ENCODE measurements at regions not wholly inside any gene's neighbourhood (a gene's known extent, or its start where the extent isn't known, plus 50 kb on each side); places are given as distances from the start of the nearest gene placed in this dataset.

DNA sequence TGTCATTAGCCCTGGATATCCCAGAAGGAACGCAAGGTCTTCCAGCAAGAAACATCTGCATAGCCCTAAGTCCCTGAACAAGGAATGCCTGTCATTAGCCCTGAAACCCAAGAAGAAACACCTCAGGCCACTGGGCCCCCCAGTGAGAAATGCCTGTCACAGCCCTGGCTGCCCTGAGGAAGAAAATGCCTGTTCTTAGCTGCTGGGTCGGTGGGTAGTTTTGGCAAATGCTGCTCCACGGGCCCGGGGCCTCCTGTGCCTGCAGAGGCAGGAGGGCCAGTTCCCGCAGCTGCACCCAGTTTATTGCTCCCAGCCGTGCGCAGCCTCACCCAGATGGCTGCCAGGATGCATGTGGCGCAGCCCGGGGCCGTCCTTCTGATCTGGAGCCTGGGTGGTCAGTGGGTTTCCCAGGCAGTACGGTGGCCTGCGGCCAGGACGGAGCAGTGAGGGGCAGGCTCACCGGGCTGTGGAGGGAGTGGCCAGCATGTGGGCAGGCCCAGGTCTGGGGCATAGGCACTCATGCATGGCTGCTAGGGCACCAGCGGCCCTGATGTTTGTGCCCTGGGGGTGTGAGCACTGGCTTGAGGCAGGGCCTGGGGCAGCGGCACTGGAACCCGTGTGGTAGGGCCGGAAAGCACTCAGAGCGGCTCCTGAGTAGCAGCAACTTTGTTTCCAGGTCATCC is 219.0 kb downstream of the ERMARD start:
- TF ChIP-seq, protein P1, sequence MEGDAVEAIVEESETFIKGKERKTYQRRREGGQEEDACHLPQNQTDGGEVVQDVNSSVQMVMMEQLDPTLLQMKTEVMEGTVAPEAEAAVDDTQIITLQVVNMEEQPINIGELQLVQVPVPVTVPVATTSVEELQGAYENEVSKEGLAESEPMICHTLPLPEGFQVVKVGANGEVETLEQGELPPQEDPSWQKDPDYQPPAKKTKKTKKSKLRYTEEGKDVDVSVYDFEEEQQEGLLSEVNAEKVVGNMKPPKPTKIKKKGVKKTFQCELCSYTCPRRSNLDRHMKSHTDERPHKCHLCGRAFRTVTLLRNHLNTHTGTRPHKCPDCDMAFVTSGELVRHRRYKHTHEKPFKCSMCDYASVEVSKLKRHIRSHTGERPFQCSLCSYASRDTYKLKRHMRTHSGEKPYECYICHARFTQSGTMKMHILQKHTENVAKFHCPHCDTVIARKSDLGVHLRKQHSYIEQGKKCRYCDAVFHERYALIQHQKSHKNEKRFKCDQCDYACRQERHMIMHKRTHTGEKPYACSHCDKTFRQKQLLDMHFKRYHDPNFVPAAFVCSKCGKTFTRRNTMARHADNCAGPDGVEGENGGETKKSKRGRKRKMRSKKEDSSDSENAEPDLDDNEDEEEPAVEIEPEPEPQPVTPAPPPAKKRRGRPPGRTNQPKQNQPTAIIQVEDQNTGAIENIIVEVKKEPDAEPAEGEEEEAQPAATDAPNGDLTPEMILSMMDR (IDR thresholded peaks at IDR 0.05; ENCODE audit: low read depth, low read length), result no peak
- no peak overlapping the region for H3K4me3 ChIP-seq (ENCODE audit: low read depth, low read length)

DNA sequence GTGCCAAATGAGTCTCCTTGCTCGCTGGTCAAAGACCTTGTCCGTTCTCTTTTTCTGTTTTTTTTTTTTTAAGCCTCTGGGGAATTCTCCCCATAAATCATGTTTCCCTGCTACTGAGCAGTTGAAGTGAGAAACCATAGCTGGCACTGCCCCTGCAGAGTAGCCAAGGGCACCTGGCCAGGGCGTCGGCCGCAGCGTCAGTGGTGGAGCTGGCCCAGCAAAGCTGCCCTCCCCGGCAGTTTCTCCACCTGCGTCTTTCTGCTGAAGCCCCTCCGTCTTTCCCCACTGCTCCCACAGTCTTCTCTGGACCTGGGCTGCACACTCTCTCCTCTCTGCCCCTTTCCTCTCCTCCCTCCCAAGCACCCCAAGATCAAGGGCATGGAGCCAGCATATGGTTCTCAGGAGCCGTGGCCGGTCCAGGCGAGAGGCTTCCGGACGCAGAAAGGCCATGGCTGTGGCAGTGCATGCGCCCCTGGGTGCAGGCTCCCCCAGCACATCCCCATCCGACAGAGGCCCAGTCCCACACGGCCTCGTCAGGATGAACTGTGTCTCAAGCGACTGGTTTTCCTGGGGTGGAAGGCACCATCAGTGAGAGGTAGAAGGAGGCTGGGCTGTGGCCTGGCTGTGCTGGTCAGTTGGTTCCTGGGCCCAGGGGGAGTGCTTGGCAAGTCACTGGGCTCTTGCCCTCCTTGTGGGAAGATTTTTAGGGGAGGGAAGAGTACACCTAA is 218.1 kb downstream of the ERMARD start:
- H3K4me3 ChIP-seq (ENCODE audit: low read depth, low read length), result no peak overlapping the region
- TF ChIP-seq, protein P1 (IDR thresholded peaks at IDR 0.05; ENCODE audit: low read depth, low read length), result no peak

DNA sequence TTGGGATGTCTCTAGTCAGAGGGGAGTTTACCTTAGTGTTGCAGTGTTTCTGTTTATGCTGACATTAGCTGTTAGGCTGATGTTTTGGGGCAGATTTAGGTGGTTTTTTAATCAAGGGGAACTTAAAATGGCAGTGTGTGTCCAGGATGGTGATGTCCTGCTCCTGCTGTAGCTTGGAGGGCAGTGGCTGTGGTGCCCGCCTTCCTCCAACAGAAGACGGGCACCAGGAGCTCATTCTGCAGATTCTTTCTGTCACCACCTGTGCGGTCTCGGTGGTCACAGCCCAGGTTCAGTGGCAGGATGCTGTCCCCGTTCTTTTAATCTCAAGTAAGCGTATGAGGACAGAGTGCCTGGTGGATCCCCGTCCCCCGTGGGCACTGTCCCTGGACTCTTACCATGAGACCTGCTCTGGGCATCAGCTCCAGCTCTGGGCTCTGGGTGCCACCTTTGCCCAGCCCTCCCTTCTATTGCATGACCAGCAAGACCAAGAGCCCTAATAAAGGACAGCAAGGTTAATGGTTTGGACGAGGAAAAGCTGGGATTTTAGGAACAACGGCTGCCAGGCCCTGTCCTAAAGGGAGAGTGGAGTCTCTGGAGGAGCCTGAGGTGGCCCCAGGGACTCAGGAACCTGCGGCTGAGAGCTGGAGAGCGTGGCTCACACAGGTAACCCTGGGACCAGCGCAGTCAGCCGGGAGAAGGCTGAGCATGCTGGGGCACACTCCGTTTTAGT is 217.3 kb downstream of the ERMARD start:
- TF ChIP-seq, protein P1 (IDR thresholded peaks at IDR 0.05; ENCODE audit: low read depth, low read length), result no peak
- no peak overlapping the region for H3K4me3 ChIP-seq (ENCODE audit: low read depth, low read length)

DNA sequence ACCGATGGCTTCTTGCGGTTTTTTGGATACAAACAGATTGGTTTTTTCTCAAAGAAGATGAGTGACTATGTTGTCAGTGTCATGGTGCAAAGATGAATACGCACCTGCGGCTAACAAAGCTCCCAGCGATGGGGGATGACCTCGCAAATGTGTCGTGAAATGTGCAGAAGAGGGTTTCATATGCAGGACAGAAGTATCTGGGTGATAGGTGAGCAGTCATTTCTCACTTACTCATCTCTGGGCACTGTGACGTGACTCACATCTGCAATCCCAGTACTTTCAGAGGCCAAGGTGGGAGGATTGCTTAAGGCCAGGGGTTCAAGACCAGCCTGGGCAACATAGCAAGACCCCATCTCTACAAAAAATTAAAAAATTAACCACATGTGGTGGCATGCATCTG is 216.3 kb downstream of the ERMARD start:
- no peak overlapping the region for H3K4me3 ChIP-seq (ENCODE audit: low read depth, low read length)
- TF ChIP-seq, protein P1 (IDR thresholded peaks at IDR 0.05; ENCODE audit: low read depth, low read length), result no peak

DNA sequence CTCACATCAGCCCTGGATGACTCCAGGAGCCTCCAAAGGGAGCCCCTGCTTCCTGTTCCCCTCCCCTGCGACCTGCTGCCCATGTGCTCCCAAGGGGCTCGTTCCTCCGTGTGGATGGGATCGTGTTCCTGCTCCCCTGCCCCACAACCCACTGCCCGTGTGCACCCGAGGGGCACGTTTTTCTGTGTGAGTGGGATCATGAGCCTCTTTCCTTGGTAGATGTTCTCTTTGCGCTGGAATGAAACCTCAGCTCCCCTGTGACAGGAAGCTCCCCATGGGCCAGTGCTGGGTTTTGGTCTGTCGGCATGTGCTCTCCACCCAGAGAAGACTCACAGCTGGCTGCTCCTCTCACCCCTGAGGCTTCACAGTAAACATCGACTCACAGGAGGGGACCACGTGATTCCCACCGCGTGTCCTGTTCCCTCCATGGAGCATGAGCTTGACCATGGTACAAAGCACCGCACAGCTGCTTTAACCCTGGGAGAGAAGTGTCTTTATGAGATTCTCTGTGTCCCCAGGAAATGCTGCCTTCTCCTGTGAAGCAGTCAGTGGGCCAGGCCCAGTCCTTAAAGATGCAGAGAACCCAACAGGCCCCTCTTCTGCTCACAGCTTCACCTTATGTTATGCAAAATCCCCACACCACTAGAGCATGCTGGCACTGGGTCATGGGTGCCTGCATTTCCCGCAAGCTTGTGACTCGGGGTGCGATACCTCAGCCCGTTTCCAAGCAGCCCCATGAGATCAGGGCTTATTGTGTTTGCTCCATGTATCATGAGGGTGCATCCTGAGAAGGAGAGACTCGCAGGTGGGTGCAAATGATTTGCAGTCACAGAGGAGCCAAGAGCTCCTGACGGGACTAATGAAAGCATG is 215.1 kb downstream of the ERMARD start:
- TF ChIP-seq, protein P1 (IDR thresholded peaks at IDR 0.05; ENCODE audit: low read depth, low read length), result no peak
- no peak overlapping the region for H3K4me3 ChIP-seq (ENCODE audit: low read depth, low read length)

DNA sequence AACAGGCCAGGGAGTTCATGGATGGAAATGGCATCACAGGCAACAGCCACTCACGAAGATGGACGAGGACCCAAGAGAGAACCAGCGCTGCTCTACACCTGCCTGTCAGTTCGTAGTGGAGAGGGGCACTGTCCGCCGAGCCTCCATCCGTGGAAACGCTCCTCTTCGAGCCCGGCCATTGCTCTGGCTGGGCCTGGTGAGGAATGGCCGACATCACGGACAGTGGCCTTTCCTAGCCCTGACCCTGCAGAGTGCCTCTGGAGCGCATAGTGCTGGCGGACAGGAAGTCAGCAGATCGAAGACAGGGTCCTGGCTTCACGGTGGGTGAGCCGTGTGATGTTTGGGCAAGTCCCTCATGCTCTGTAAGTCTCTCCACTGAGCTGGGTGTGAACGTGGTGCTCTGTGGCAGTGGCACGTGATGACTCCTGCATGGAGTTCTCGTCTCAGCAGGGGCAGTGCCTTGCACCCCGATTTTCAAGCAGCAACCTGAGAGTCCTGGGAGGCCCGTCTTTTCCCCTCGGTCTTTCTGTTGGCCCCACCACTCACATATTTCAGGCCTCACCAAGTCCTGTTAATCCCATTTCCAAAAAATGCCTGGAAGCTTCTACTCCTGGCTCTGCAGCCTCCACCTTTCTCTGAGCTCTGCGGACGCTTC is 214.4 kb downstream of the ERMARD start:
- H3K4me3 ChIP-seq (ENCODE audit: low read depth, low read length), result no peak overlapping the region
- TF ChIP-seq, protein P1 (IDR thresholded peaks at IDR 0.05; ENCODE audit: low read depth, low read length), result no peak

Data from WI38 (cell line).